ENCODE measurements at regions not wholly inside any gene's neighbourhood (a gene's known extent, or its start where the extent isn't known, plus 50 kb on each side); places are given as distances from the start of the nearest gene placed in this dataset.

GRCh38 chrX:27236681-27237080 lies 226.5 kb downstream of the PPP4R3C start:
- Histone ChIP-seq H3K27me3 (ENCODE audit: control insufficient read depth, low read length) (no peaks in the 10 kb centered on the region), H3K79me2 (ENCODE audit: control insufficient read depth, low read length) (no peaks in the 10 kb centered on the region), H3K9me3 (ENCODE audit: control insufficient read depth, insufficient read depth, low read length) (no peaks in the 10 kb centered on the region), H3K4me3 (ENCODE audit: low read length) (no peak overlapping the region), H3K36me3 (ENCODE audit: control insufficient read depth, low read length) (no peaks in the 10 kb centered on the region), H3K4me2 (ENCODE audit: low read length) (no peak overlapping the region), H3K9me2 (replicated peaks; ENCODE audit: control insufficient read depth, low read length) (no peaks in the 10 kb centered on the region), H4K20me1 (ENCODE audit: control insufficient read depth, insufficient read depth, low read depth, low read length) (no peaks in the 10 kb centered on the region), H3K4me1 (ENCODE audit: control insufficient read depth, low read length) (no peaks in the 10 kb centered on the region), H3K27ac (ENCODE audit: low read depth, low read length) (no peak overlapping the region), H3F3A (ENCODE audit: control insufficient read depth, insufficient read depth) (no peaks in the 10 kb centered on the region)
- TF ChIP-seq, protein P1, sequence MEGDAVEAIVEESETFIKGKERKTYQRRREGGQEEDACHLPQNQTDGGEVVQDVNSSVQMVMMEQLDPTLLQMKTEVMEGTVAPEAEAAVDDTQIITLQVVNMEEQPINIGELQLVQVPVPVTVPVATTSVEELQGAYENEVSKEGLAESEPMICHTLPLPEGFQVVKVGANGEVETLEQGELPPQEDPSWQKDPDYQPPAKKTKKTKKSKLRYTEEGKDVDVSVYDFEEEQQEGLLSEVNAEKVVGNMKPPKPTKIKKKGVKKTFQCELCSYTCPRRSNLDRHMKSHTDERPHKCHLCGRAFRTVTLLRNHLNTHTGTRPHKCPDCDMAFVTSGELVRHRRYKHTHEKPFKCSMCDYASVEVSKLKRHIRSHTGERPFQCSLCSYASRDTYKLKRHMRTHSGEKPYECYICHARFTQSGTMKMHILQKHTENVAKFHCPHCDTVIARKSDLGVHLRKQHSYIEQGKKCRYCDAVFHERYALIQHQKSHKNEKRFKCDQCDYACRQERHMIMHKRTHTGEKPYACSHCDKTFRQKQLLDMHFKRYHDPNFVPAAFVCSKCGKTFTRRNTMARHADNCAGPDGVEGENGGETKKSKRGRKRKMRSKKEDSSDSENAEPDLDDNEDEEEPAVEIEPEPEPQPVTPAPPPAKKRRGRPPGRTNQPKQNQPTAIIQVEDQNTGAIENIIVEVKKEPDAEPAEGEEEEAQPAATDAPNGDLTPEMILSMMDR (IDR thresholded peaks at IDR 0.05; ENCODE audit: low read depth, low read length, poor library complexity, severe bottlenecking), result no peak
- no peak for TF ChIP-seq EZH2phosphoT487 (IDR thresholded peaks at IDR 0.05; ENCODE audit: borderline replicate concordance, low read length)

- no peaks in the 10 kb centered on the region for H3K79me2 ChIP-seq (ENCODE audit: control insufficient read depth, low read length)
- H3F3A ChIP-seq (ENCODE audit: control insufficient read depth, insufficient read depth), result no peaks in the 10 kb centered on the region
- H3K4me3 ChIP-seq (ENCODE audit: low read length), result no peak overlapping the region
- no peaks in the 10 kb centered on the region for H3K36me3 ChIP-seq (ENCODE audit: control insufficient read depth, low read length)
- no peak overlapping the region for H3K4me2 ChIP-seq (ENCODE audit: low read length)
- H4K20me1 ChIP-seq (ENCODE audit: control insufficient read depth, insufficient read depth, low read depth, low read length), result no peaks in the 10 kb centered on the region
- no peaks in the 10 kb centered on the region for H3K27me3 ChIP-seq (ENCODE audit: control insufficient read depth, low read length)
- no peaks in the 10 kb centered on the region for H3K4me1 ChIP-seq (ENCODE audit: control insufficient read depth, low read length)
- no peaks in the 10 kb centered on the region for H3K9me2 ChIP-seq (replicated peaks; ENCODE audit: control insufficient read depth, low read length)
- no peak overlapping the region for H3K27ac ChIP-seq (ENCODE audit: low read depth, low read length)
- no peaks in the 10 kb centered on the region for H3K9me3 ChIP-seq (ENCODE audit: control insufficient read depth, insufficient read depth, low read length)
- TF ChIP-seq, protein P1 (IDR thresholded peaks at IDR 0.05; ENCODE audit: low read depth, low read length, poor library complexity, severe bottlenecking), result no peak
- TF ChIP-seq EZH2phosphoT487 (IDR thresholded peaks at IDR 0.05; ENCODE audit: borderline replicate concordance, low read length), result no peak
Observed at GRCh38 chrX:27229721-27230120, 233.4 kb downstream of the PPP4R3C start.

DNA sequence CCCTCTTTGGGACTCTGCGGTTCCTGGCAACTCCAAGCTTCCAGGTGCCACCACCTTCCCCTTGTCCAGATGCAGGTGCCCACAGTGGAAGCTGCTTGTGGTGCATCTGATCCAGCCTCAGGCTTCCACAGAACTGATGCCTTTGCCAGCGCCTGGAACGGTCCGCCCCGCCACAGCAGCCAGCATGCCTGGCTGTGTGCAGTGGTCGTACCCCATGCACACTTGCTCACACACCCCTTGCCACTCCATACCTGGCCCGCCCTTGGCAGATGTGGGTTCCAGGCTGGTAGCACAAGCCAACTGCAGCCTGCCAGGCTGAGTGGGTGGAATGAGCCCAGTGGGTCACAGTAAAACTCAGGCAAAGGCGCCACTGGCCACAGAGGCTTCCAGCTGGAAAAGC lies 240.5 kb downstream of the PPP4R3C start:
- no peak for TF ChIP-seq EZH2phosphoT487 (IDR thresholded peaks at IDR 0.05; ENCODE audit: borderline replicate concordance, low read length)
- TF ChIP-seq, protein P1 (IDR thresholded peaks at IDR 0.05; ENCODE audit: low read depth, low read length, poor library complexity, severe bottlenecking), result no peak
- Histone ChIP-seq H3K36me3 (ENCODE audit: control insufficient read depth, low read length) (no peaks in the 10 kb centered on the region), H3K9me3 (ENCODE audit: control insufficient read depth, insufficient read depth, low read length) (no peaks in the 10 kb centered on the region)

GRCh38 chrX:27186671-27187070 lies 276.5 kb downstream of the PPP4R3C start:
- Histone ChIP-seq H3K4me2 (ENCODE audit: low read length) (no peak overlapping the region), H3F3A (ENCODE audit: control insufficient read depth, insufficient read depth) (no peaks in the 10 kb centered on the region), H3K27me3 (ENCODE audit: control insufficient read depth, low read length) (no peaks in the 10 kb centered on the region), H4K20me1 (ENCODE audit: control insufficient read depth, insufficient read depth, low read depth, low read length) (no peaks in the 10 kb centered on the region), H3K27ac (ENCODE audit: low read depth, low read length) (no peak overlapping the region), H3K36me3 (ENCODE audit: control insufficient read depth, low read length) (no peaks in the 10 kb centered on the region), H3K9me2 (replicated peaks; ENCODE audit: control insufficient read depth, low read length) (no peaks in the 10 kb centered on the region), H3K9me3 (ENCODE audit: control insufficient read depth, insufficient read depth, low read length) (no peaks in the 10 kb centered on the region), H3K79me2 (ENCODE audit: control insufficient read depth, low read length) (no peaks in the 10 kb centered on the region), H3K4me3 (ENCODE audit: low read length) (no peak overlapping the region), H3K4me1 (ENCODE audit: control insufficient read depth, low read length) (no peaks in the 10 kb centered on the region)
- TF ChIP-seq EZH2phosphoT487 (IDR thresholded peaks at IDR 0.05; ENCODE audit: borderline replicate concordance, low read length), result no peak
- TF ChIP-seq, protein P1 (IDR thresholded peaks at IDR 0.05; ENCODE audit: low read depth, low read length, poor library complexity, severe bottlenecking), result peak; percentile 61

More for the DNA sequence above, 240.5 kb downstream of the PPP4R3C start:
- H3K27ac ChIP-seq (ENCODE audit: low read depth, low read length), result no peak overlapping the region
- H3K9me2 ChIP-seq (replicated peaks; ENCODE audit: control insufficient read depth, low read length), result no peaks in the 10 kb centered on the region
- H3K4me1 ChIP-seq (ENCODE audit: control insufficient read depth, low read length), result no peaks in the 10 kb centered on the region
- no peak overlapping the region for H3K4me2 ChIP-seq (ENCODE audit: low read length)
- H3K27me3 ChIP-seq (ENCODE audit: control insufficient read depth, low read length), result no peaks in the 10 kb centered on the region
- no peak overlapping the region for H3K4me3 ChIP-seq (ENCODE audit: low read length)
- H3K79me2 ChIP-seq (ENCODE audit: control insufficient read depth, low read length), result no peaks in the 10 kb centered on the region
- H3F3A ChIP-seq (ENCODE audit: control insufficient read depth, insufficient read depth), result no peaks in the 10 kb centered on the region
- no peaks in the 10 kb centered on the region for H4K20me1 ChIP-seq (ENCODE audit: control insufficient read depth, insufficient read depth, low read depth, low read length)
